ENCODE measurements at regions not wholly inside any gene's neighbourhood (a gene's known extent, or its start where the extent isn't known, plus 50 kb on each side); places are given as distances from the start of the nearest gene placed in this dataset.

DNA sequence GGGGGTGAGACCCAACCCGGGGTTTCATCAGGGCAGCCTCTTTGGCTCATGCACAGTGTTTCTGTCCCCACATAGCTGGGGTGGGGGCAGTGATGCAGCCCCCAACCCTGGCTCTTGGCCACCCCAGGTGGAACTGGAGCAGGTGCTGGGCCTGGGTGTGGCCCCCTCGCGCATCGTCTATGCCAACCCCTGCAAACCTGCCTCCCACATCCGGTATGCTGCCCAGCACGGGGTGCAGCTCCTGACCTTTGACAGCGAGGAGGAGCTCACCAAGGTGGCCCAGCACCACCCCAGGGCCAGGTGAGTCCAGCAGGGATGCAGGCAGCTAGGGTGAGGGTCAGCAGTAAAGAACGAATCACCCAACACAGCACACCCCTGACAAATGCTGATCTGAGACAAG lies 72.3 kb upstream of the TINAGL1 start:
- TF ChIP-seq, protein P1, sequence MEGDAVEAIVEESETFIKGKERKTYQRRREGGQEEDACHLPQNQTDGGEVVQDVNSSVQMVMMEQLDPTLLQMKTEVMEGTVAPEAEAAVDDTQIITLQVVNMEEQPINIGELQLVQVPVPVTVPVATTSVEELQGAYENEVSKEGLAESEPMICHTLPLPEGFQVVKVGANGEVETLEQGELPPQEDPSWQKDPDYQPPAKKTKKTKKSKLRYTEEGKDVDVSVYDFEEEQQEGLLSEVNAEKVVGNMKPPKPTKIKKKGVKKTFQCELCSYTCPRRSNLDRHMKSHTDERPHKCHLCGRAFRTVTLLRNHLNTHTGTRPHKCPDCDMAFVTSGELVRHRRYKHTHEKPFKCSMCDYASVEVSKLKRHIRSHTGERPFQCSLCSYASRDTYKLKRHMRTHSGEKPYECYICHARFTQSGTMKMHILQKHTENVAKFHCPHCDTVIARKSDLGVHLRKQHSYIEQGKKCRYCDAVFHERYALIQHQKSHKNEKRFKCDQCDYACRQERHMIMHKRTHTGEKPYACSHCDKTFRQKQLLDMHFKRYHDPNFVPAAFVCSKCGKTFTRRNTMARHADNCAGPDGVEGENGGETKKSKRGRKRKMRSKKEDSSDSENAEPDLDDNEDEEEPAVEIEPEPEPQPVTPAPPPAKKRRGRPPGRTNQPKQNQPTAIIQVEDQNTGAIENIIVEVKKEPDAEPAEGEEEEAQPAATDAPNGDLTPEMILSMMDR (IDR thresholded peaks at IDR 0.05; ENCODE audit: insufficient read depth, low read depth, low read length): no peak
- no peak for TF ChIP-seq EZH2 (IDR thresholded peaks at IDR 0.05; ENCODE audit: insufficient read depth, low read length)
